GM21576 (cell line): ENCODE measurements at regions not wholly inside any gene's neighbourhood (a gene's known extent, or its start where the extent isn't known, plus 50 kb on each side); places are given as distances from the start of the nearest gene placed in this dataset.
"Not testable (repeated sequence)": the region's sequence is repeated elsewhere in the genome, so short reads cannot be mapped to it uniquely, and the experiment has no call there.

Source experiments
- ATAC-seq: cut with Tn5 transposase; IDR thresholded peaks from one replicate; pipeline ENCODE4 v1.9.1; 2021; ENCODE audit warnings: mild to moderate bottlenecking, moderate library complexity; ENCODE audit not compliant: unreplicated experiment

DNA sequence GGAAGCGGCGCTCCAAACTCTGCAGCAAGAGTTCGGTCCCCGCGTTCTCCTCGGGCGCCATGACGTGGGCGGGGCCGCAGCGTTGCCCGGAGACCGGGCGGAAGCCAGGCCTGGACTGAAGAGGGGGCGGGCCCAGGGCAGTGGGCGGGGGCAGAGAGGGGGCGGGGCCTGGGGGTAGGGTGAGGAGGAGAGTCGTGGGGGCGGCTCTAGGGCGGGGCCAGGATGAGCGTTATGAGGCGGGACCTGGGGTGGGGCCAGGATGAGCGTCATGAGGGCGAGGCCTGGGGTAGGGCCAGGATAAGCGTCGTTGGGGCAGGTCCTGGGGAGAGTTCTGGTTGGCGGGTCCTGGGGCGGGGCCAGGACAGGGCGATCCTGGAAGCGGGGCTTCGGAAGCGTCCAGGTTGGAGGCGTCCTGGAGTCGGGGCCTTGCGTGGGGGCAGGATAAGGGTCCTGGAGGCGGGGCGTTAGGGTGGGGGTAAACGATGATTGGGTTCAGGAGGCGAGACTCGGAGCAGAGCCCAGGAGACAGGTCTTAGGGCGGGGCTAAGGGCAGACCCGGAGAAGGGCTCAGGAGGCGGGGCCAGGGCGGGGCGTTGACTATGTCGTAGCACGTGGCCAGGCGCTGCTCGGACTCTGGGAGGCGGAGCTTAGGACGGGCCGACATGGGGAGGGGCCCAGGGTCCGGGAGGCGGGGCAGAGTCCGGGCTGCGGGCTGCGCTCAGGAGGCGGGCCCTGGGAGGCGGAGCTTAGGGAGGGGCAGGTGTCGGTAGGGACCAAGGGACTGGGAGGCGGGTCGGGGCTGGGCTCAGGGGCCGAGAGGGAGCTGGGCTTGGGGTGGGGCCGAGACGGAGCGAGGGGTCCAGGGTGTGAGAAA lies 131.1 kb upstream of the ALDH3B2 start:
- peak; percentile 93 for ATAC-seq

DNA sequence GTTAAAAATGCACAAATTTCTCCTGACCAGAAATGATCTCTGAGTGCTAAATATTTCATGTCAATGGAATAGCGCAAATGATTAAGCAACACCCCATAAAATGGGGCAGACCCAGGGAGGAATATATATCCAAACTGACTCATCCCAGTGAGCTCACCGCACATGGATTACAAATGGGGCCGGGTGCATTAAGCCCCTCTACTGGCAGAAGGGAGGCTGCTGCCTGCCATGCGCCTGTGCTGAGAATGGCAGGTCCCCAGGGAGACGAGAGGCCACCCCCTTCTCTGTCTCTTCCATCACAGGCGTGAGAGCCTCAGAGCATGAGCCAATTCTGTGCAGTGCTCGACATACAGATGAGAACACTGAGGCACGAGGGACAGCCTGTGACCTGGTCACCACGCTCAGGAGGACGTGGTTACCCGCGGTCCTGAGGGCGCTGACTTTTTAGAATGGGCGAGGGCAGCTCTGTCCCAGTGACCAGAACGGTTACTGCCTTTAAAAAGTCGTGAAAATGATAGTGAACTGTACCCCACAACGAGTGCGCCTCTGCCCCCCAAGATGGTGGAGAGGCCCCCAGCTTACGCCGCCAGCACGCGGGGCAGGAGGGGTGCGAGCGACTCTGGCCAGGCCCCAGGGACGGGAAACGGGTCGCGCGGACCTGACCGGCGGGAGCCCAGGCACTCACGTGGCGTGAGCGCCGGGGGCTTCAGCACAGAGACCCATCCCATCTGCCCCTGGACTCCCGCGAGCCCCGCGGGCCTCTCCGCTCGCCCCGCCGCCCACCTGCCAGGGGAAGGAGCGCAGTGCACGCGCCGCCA lies 130.2 kb upstream of the ALDH3B2 start:
- ATAC-seq: not testable (repeated sequence)

DNA sequence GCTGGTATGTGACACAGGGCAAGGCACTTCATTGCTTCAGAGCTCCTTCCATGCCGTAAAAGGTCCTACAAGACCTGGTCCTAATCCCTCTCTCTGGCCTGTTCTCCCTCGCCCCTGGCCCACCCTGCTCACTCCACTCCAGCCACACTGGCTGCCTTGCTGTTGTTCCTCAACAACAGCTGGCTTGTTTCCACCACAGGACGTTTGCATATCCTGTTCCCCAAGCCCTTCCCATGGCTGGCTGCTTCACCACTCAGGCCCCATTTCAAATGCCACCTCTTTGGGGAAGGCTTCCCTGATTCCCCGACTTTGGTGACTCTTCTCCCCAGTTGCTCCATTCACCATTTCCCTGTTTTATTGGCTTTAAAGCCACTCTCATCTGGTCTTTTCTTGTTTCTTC lies 129.1 kb upstream of the ALDH3B2 start:
- ATAC-seq: not testable (repeated sequence)

DNA sequence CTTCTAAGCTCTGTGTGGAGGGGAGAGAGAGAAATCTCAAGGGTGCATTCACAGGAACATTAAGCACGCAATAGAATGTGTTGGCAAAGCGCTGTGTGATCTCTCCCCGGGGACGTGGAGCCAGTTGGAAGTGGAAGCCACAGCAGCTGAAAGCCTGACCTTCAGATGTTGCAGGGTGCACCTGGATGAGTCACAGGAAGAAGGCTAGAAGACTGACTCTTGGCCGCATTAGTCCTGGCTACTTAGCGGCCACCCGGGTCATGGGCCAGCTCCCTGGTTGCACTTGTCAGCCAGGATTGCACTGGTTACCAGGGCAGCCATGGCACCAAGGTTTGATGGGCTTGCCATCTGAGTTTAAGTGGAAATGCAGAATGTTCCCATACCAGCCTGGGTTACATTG lies 128.6 kb upstream of the ALDH3B2 start:
- not testable (repeated sequence) for ATAC-seq

DNA sequence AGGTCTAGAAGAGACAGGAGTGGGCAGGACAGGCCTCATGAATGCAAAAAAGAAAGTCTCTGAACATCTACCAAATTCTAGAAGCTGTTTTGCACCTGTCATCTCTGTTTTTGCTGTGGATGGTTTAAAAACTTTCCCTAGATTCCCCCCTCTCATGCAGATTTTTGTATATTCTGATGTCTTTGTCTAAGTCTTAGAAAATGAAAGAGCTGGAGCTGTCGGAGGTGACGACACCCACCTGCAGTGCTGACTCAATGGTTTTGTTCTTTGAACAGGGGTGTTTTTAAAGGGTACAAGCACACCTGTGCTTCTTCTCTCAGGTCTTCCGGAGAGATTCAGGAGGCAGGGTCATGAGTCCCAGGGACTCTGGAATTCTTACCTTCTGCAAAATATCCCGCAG lies 128.2 kb upstream of the ALDH3B2 start:
- not testable (repeated sequence) for ATAC-seq

DNA sequence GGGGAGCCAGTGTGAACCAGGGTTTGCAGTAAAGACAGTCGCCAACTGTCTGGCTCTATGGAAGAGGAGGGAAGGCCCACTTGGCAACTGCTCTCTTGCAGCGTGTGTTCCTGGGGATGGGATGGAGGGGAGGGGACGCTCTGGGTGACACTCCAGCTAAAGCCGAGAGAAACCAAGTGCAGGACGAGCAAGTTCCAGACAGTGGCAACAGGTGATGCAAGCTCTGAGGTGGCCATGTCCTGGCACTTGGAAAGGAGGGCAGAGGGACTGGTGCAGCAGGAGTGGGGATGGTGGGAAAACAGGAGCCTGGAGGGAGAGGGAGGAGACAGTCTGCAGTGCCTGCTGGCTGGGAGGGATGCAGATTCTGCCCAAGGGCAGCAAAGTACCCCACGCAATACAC lies 127.0 kb upstream of the ALDH3B2 start:
- ATAC-seq: not testable (repeated sequence)

DNA sequence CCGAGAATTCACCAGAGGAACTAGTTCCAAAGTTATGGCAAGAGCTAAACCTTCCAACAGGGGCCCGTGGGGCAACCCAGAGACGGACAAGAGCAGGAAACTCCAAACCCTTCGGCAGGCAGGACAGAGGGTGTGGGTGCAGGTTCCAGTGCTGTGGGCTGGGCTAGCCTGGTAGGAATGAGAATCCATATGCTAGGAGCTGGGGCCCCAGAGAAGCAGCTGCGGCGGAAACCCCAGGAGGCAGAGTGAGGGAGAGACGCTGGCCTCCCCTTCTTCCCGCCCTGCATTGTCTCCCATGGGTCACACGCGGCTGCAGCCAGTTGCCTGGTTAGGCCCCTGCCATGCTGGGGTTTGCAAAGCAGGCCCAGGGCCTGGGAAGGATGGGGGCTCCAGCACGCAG lies 126.2 kb upstream of the ALDH3B2 start:
- not testable (repeated sequence) for ATAC-seq

DNA sequence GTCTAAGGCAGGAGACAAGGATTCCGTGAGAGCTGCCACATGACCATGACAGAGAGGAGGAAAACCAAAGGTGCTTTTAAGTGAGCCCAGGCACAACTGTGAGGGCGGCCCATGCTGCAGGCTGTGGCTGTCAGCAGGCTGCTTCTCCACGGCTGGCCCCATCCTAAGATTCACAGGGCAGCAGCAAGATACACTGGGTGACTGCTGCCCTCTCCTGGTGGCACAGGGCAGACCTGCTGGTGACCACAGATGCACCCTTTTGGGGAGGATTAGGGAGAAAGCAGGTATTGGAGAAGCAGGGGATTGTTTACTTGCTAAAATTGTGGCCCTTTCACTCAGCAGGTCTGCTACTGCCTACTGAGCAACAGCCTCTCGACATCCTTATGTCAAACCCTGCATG lies 125.4 kb upstream of the ALDH3B2 start:
- ATAC-seq: not testable (repeated sequence)

DNA sequence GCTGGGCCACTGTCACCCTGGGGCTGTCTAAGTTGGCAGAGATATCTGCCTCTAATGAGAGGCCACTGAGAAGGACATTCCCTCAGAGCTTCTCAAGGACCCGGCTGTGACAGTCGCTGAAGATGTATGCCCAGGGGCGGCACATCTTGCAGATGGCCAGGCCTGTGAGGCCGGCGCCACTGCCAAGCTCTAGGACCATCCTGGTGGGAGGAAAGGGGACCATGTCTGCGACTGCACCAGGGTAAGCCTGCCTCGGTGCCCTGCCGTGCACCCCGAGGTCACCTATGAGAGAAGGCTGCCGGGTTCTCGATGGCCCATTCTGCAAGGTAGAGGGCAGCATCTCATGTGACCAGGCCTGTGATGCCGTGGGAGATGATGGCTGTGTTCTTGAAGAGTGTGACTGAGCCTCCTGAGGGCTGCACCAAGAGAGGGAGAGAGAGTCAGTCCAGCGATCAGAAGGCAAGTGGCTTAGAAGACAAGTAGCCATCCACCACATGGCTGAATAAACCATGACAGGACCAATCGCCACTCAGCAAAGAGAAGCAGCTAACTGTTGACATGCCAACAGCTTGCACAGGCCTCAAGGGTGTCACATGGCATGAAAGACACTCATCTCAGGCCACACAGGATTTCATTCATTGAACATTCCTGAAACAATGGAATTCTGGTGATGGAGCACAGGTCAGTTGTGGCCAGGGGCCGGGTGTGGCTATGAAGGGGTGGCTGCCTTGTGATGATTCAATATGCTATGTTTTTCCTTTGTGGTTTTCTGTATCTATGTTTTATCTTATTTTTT lies 123.5 kb upstream of the ALDH3B2 start:
- not testable (repeated sequence) for ATAC-seq

DNA sequence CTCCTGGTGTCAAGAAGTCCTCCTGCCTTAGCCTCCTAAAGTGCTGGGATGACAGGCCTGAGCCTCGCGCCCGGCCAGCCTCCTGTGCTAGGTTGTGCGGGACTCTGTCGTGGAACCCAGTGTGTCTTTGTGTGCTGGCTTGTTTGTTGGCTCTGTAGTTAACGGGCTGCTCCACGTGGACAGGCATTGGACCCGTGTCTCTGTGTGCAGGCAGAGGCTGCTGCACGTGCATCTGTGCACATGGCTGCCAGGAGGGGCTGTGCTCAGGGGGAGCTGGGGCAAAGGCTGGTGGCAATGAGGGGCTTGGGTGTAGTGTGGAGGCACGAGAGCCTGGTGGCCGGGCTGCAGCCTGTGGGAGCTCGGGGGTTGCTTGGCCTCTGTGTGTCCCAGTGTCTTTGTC lies 121.3 kb upstream of the ALDH3B2 start:
- ATAC-seq: no peak

DNA sequence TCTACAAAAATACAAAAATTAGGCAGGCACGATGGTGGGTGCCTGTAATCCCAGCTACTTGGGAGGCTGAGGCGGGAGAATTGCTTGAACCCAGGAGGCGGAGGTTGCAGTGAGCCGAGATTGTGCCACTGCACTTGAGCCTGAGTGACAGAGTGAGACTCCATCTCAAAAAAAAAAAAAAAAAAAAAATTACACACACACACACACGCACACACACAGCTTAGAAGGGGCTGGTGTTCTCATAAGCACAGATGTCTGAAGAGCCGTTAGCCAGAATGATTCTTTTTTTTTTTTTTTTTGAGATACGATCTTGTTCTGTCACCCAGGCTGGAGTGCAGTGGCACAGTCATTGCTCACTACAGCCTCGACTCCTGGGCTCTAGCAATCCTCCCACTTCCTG lies 119.3 kb upstream of the ALDH3B2 start:
- ATAC-seq: not testable (repeated sequence)

DNA sequence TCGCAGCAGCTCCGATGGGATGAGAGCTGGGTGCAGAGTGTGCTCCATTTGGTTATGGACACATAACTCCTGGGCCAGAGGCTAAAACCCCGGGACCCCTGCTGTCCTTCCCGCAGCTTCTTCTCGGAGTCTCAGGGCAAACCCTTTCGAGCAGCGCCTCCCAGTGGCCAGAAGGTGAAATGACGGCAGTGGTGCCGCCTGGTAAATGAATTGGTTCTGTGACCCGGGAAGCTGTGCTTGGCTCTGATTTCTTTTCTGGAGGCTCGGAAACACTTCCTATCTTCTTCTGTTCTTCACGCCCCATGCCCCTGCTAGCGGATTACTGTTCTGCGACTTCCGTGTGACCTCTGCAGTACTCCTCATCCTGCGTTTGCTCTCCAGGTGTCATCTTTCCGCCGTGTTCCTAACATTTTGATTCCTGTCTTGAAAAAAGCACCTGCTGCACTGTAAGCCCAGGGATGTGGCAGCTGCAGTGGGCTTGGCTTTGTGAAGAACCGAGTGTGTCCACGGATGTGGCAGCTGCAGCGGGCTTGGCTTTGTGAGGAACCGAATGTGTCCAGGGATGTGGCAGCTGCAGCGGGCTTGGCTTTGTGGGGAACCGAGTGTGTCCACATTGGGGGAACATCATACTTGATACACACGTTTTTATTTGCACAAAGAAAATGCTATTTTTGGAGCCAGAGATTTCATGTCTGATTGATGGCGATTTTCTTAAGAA lies 118.0 kb upstream of the ALDH3B2 start:
- not testable (repeated sequence) for ATAC-seq

DNA sequence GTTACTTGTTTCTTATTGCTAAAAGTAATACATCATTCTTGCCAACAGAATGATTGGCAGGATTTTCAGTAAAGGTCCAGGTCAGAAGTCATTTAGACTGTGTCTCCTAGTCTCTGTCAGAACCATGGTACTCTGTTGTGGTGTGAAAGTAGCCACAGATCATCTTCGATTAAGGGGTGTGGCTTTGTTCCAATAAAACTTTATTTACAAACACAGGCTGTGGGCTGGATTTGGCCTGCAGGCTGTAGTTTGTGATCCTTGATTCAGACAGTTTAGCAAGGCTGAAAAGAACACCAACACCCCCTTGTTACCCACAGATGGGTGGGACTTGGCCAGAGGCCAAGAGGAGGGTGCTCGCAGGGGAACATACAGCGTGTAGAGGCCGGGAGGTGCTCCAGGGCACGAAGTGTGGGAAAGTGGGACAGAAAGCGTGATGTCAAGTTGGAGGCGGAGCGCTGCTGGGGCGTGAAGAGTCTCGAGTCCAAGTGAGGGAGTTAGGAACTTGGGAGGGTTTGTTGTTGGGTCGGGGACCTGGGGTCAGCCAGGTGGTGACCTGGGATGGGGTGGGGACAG lies 117.3 kb upstream of the ALDH3B2 start:
- ATAC-seq: not testable (repeated sequence)

DNA sequence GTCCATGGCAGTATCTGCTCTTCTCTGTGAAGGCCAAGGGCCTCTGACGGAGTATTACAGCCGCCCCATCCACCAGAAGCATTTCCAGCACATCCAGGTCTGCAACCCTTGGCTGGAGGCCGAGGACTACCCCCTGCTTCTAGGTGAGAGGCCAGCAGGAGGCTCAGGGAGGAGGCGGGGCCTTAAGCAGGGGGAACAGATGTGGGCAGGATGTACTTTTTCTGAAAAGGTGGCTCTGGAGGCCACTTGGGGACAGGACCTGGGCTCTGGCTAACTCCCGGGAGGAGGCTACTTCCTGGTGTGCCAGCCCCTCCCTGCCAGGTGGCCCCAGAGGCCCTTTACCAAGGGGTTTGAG lies 113.9 kb upstream of the ALDH3B2 start:
- not testable (repeated sequence) for ATAC-seq

DNA sequence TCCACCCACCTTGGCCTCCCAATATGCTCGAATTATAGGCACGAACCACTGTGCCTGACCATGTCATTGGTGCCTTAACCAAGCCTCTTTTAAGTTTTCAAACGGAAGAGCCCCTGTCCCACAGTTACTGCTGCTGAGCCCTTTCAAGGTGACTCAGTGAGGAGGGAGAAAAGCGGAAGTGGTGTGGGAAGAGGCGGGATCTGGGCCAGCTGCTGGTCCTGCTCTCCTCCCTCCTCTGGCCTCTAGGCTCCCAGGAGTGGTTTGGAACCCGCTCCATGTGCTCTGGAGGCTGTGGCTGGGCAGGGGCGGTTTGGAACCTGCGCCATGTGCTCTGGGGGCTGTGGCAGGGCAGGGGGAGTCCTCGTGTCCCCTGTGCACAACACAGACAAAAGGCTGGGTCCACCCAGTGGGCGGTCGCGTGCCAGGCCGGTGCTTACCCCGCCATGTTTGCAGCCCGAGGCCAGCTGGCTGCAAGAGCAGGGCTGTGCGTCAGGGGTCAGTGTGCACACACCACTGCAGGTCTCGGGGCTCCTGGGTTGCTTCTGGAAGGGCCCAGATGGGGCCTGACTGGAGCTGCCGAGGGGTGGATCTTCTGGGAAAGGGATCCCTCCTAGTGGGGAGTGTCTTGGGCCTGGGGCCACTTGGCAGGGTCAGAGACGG lies 113.4 kb upstream of the ALDH3B2 start:
- not testable (repeated sequence) for ATAC-seq

DNA sequence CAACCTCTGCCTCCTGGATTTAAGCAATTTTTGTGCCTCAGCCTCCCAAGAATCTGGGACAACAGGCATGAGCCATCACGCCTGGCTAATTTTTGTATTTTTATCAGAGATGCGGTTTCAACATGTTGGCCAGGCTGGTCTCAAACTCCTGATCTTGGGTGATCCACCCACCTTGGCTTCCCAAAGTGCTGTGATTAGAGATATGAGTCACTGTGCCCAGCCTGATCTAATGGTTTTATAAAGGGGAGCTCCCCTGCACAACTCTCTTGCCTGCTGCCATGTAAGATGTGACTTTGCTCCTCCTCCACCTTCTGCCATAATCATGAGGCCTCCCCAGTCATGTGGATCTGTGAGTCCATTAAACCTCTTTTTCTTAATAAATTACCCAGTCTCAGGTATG lies 107.5 kb upstream of the ALDH3B2 start:
- ATAC-seq: not testable (repeated sequence)

DNA sequence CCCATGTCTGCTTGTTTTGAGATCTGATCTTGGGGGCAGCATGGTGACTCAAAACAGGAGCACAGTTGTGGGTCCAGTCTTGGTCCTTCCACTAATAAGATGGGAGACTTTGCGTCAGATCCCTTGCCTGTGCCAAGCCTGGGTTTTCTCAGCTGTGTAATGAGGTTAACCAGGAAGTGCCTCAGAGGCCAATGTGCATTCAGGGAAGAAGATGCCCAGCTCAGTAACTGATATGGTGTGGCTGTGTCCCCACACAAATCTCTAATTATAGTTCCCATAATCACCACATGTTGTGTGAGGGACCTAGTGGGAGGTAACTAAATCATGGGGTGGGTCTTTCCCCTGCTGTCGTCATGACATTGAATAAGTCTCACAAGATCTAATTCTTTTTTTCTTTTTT lies 107.1 kb upstream of the ALDH3B2 start:
- ATAC-seq: not testable (repeated sequence)

DNA sequence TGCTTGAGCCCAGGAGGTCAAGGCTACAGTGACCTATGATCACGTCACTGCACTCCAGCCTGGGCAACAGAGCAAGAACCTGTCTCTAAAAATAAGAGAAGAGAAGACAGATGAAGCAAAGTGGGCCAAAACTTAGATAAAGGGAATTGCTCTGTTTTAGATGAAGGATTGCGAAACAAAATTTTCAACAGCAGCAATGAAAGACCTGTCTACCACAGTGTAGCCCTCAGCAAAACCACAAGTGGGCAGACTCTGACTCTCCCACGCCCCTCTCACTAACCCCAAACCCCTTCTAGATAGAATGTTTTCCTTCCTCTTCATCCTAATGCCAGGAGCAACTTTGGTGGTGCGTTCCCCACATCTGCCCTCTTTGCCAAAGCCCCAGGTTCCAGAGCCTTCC lies 105.6 kb upstream of the ALDH3B2 start:
- no peak for ATAC-seq

DNA sequence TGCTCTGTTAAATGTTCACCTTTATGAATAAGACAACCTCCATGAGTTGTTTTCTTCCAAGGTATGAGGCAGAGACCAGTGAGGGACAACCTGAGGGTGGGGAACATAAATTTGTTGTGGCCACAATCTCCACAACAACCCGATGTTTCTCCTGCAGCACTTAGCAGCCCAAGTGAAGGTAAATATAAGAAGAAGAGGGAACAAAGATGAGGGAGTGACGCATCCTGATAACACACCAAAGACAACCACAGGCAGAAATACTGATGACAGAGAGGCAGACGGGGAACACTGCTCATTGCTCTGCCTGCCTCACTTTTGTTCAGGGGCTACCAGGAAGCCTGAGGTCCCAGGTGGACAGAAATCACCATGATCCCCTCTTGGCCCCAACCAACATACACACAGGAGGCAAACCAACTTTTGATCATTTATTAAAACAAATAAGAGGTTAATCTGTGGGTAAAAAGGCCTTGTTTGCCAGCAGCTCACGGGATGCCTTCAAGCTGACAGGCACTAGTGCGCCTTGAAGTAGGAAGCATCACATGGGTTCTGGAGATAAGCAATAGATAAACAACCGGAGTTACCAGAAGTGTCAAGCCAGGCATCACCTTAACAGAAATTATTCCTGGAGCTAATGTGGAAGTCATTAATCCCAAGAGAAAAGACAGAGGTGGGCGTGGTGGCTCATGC lies 104.9 kb upstream of the ALDH3B2 start:
- ATAC-seq: not testable (repeated sequence)
